ENCODE measurements at regions not wholly inside any gene's neighbourhood (a gene's known extent, or its start where the extent isn't known, plus 50 kb on each side); places are given as distances from the start of the nearest gene placed in this dataset.

DNA sequence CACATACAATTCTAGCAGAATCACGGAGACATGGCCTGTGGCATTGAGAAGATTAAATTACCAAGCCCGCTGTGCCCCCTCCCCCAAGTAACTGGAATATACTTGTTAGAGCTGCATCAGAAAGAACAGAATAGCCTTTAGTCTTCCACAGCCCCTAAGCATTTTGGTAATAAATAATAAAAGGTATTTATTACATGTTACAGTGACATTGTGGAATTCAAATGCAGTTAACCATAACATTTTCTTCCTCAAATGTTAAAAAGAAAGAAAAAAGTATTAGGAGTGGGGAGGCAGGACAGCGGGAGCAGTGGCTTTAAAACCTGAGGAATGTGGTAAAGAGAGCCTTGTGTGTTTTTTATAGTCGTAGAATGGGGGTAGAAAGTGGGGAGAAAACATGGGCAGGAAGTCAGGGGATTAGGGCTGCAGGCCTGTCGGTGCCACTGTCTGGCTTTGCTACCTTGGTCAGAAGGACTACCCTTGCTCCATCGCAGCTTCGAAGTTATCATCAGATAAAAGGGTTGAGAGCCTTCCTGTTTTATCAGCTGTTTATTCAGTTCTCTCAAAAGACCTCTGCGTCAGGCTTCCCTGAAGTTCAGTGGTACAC lies 255.9 kb downstream of the MSRB3 start:
- TF ChIP-seq, protein P1, sequence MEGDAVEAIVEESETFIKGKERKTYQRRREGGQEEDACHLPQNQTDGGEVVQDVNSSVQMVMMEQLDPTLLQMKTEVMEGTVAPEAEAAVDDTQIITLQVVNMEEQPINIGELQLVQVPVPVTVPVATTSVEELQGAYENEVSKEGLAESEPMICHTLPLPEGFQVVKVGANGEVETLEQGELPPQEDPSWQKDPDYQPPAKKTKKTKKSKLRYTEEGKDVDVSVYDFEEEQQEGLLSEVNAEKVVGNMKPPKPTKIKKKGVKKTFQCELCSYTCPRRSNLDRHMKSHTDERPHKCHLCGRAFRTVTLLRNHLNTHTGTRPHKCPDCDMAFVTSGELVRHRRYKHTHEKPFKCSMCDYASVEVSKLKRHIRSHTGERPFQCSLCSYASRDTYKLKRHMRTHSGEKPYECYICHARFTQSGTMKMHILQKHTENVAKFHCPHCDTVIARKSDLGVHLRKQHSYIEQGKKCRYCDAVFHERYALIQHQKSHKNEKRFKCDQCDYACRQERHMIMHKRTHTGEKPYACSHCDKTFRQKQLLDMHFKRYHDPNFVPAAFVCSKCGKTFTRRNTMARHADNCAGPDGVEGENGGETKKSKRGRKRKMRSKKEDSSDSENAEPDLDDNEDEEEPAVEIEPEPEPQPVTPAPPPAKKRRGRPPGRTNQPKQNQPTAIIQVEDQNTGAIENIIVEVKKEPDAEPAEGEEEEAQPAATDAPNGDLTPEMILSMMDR (IDR thresholded peaks at IDR 0.05): no peak
- no peak for TF ChIP-seq POLR2A (IDR thresholded peaks at IDR 0.05)

Measured in body of pancreas (tissue), 4 donors.